ENCODE measurements at regions not wholly inside any gene's neighbourhood (a gene's known extent, or its start where the extent isn't known, plus 50 kb on each side); places are given as distances from the start of the nearest gene placed in this dataset.

DNA sequence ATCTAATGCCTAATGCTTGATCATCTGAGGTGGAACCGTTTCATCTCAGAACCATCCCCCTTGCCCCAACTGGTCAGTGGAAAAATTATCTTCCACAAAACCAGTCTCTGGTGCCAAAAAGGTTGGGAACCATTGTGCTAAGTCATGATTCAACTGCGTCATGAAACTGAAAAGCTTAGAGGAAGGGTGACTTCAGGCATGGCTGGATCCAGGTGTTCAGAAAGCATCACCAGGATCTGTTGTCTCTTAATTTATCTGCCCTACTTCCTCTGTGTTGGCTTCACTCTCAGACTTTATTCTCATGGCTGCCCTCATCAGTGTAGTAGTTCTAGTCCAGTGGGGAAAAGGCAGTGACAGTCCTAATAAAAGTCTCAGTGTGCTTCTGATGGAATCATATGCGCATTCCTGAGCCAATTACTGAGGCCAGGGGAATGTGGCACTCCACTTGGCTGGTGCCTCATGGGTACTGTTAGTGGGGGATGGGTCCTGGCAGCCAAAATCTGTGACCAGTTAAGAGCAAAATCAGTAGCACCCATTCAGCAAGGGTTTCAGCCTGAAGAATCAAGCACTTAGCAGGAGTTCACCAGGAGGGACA is 110.3 kb downstream of the WNT5A start:
- H3K27me3 ChIP-seq (ENCODE audit: insufficient read depth, low read length, poor library complexity): no peaks in the 10 kb centered on the region
- H3K4me2 ChIP-seq (ENCODE audit: insufficient read depth, low read length): no peak overlapping the region
- no peak overlapping the region for H3K9ac ChIP-seq (ENCODE audit: low read depth, low read length)

GRCh38 chr3:55373423-55373822 is 113.7 kb downstream of the WNT5A start:
- DNase-seq (no peak), ATAC-seq (ENCODE audit: insufficient read depth, low read depth) (no peak)
- Histone ChIP-seq H3K9me3 (ENCODE audit: insufficient read depth, low read length, severe bottlenecking) (no peaks in the 10 kb centered on the region), H3K9ac (ENCODE audit: low read depth, low read length) (no peak overlapping the region), H3K4me2 (ENCODE audit: insufficient read depth, low read length) (no peak overlapping the region), H2AFZ (ENCODE audit: low read depth, low read length) (no peak overlapping the region), H3K27me3 (ENCODE audit: insufficient read depth, low read length, poor library complexity) (no peaks in the 10 kb centered on the region), H3K4me1 (ENCODE audit: insufficient read depth, low read length) (no peaks in the 10 kb centered on the region), H3K79me2 (ENCODE audit: insufficient read depth, low read length) (no peaks in the 10 kb centered on the region), H3K27ac (ENCODE audit: low read length) (no peak overlapping the region), H3K36me3 (ENCODE audit: insufficient read depth, low read length) (no peaks in the 10 kb centered on the region), H3K4me3 (ENCODE audit: low read depth in 1 of 2, low read length in 2 of 2) (no peak overlapping the region), H4K20me1 (ENCODE audit: insufficient read depth, low read length) (no peaks in the 10 kb centered on the region)
- TF ChIP-seq CTCF (IDR thresholded peaks at IDR 0.05; ENCODE audit: borderline replicate concordance, extremely low read depth, low read length, poor library complexity, severe bottlenecking) (no peak), EZH2 (IDR thresholded peaks at IDR 0.05; ENCODE audit: borderline replicate concordance, low read depth, low read length, severe bottlenecking) (no peak)

More for the DNA sequence above, 110.3 kb downstream of the WNT5A start:
- Histone ChIP-seq H2AFZ (ENCODE audit: low read depth, low read length) (no peak overlapping the region), H4K20me1 (ENCODE audit: insufficient read depth, low read length) (no peaks in the 10 kb centered on the region), H3K79me2 (ENCODE audit: insufficient read depth, low read length) (no peaks in the 10 kb centered on the region), H3K4me1 (ENCODE audit: insufficient read depth, low read length) (no peaks in the 10 kb centered on the region), H3K9me3 (ENCODE audit: insufficient read depth, low read length, severe bottlenecking) (no peaks in the 10 kb centered on the region), H3K36me3 (ENCODE audit: insufficient read depth, low read length) (no peaks in the 10 kb centered on the region), H3K27ac (ENCODE audit: low read length) (no peak overlapping the region), H3K4me3 (ENCODE audit: low read depth in 1 of 2, low read length in 2 of 2) (no peak overlapping the region)
- DNase-seq (no peak), ATAC-seq (ENCODE audit: insufficient read depth, low read depth) (no peak)
- TF ChIP-seq EZH2 (IDR thresholded peaks at IDR 0.05; ENCODE audit: borderline replicate concordance, low read depth, low read length, severe bottlenecking): no peak
- TF ChIP-seq CTCF (IDR thresholded peaks at IDR 0.05; ENCODE audit: borderline replicate concordance, extremely low read depth, low read length, poor library complexity, severe bottlenecking): no peak

GRCh38 chr3:55370272-55370671 is 116.8 kb downstream of the WNT5A start:
- DNase-seq (no peak), ATAC-seq (ENCODE audit: insufficient read depth, low read depth) (no peak)
- Histone ChIP-seq H3K36me3 (ENCODE audit: insufficient read depth, low read length) (no peaks in the 10 kb centered on the region), H3K9me3 (ENCODE audit: insufficient read depth, low read length, severe bottlenecking) (no peaks in the 10 kb centered on the region), H3K27ac (ENCODE audit: low read length) (no peak overlapping the region), H3K4me3 (ENCODE audit: low read depth in 1 of 2, low read length in 2 of 2) (no peak overlapping the region), H3K9ac (ENCODE audit: low read depth, low read length) (no peak overlapping the region), H3K4me1 (ENCODE audit: insufficient read depth, low read length) (no peaks in the 10 kb centered on the region), H3K4me2 (ENCODE audit: insufficient read depth, low read length) (no peak overlapping the region), H2AFZ (ENCODE audit: low read depth, low read length) (no peak overlapping the region), H3K27me3 (ENCODE audit: insufficient read depth, low read length, poor library complexity) (no peaks in the 10 kb centered on the region), H4K20me1 (ENCODE audit: insufficient read depth, low read length) (no peaks in the 10 kb centered on the region), H3K79me2 (ENCODE audit: insufficient read depth, low read length) (no peaks in the 10 kb centered on the region)
- no peak for TF ChIP-seq CTCF (IDR thresholded peaks at IDR 0.05; ENCODE audit: borderline replicate concordance, extremely low read depth, low read length, poor library complexity, severe bottlenecking)
- no peak for TF ChIP-seq EZH2 (IDR thresholded peaks at IDR 0.05; ENCODE audit: borderline replicate concordance, low read depth, low read length, severe bottlenecking)

Data from DND-41 (cell line).